Suprapubic skin (tissue), 4 donors: ENCODE measurements at regions not wholly inside any gene's neighbourhood (a gene's known extent, or its start where the extent isn't known, plus 50 kb on each side); places are given as distances from the start of the nearest gene placed in this dataset.

Experiments
- EP300 ChIP-seq: sonication (generic); formaldehyde crosslinking; IDR thresholded peaks from one replicate; pipeline ENCODE4 v1.6.1; 2017; ENCODE audit warnings: antibody characterized with exemption
- POLR2A ChIP-seq, 2 donors: fragments of 450-650 bp; IDR thresholded peaks; one replicate each; pipeline ENCODE4 v1.6.1; 2017; ENCODE audit warnings: antibody characterized with exemption in 2 of 2, mild to moderate bottlenecking in 2 of 2, moderate library complexity in 2 of 2
- POLR2AphosphoS5 ChIP-seq, 3 donors: sonication (generic); formaldehyde crosslinking; IDR thresholded peaks; one replicate each; pipeline ENCODE4 v1.6.1; 2017; ENCODE audit warnings: antibody characterized with exemption in 3 of 3
- TF ChIP-seq, protein P1 (sequence below), 2 donors: fragments of 200-600 bp in 1 of 2; fragments of 450-650 bp in 1 of 2; sonication (generic) in 1 of 2; IDR thresholded peaks; one replicate each; pipeline ENCODE4 v1.5.1; 2016 to 2019; ENCODE audit warnings: antibody characterized with exemption in 2 of 2, mild to moderate bottlenecking in 1 of 2, moderate library complexity in 1 of 2

DNA sequence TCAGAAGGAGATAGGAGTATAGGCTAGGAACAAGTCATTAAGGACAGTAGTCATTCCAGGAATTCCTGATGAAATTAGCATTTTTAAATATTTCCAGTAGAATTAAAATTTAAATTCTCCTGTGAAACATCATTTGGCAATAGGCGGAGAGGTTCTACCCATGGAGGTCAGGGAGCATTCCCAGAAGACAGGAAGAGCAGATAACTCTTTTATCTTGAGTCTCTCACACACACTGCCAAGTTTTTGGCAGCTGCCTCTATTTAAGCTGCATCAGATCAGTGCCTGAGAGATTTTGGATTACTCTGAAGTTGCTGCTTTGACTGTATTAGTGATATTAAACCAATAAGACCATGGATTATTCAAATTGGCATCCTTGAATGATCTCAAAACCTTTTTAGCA, 714.7 kb downstream of the EPHA4 start:
- TF ChIP-seq, protein P1, sequence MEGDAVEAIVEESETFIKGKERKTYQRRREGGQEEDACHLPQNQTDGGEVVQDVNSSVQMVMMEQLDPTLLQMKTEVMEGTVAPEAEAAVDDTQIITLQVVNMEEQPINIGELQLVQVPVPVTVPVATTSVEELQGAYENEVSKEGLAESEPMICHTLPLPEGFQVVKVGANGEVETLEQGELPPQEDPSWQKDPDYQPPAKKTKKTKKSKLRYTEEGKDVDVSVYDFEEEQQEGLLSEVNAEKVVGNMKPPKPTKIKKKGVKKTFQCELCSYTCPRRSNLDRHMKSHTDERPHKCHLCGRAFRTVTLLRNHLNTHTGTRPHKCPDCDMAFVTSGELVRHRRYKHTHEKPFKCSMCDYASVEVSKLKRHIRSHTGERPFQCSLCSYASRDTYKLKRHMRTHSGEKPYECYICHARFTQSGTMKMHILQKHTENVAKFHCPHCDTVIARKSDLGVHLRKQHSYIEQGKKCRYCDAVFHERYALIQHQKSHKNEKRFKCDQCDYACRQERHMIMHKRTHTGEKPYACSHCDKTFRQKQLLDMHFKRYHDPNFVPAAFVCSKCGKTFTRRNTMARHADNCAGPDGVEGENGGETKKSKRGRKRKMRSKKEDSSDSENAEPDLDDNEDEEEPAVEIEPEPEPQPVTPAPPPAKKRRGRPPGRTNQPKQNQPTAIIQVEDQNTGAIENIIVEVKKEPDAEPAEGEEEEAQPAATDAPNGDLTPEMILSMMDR (IDR thresholded peaks at IDR 0.05), result no peak
- TF ChIP-seq POLR2A (IDR thresholded peaks at IDR 0.05) (no peak), POLR2AphosphoS5 (IDR thresholded peaks at IDR 0.05) (no peak), EP300 (no peak)
